Neuronal stem cell (in vitro differentiated cells): ENCODE measurements at regions not wholly inside any gene's neighbourhood (a gene's known extent, or its start where the extent isn't known, plus 50 kb on each side); places are given as distances from the start of the nearest gene placed in this dataset.

Source experiments
- DNase-seq: peaks from one replicate; pipeline ENCODE4 v3.0.0-alpha.2; 2013; ENCODE audit warnings: low spot score
- H2AFZ ChIP-seq: one replicate; pipeline ENCODE4 v1.6.1; 2013; ENCODE audit warnings: mild to moderate bottlenecking, low read length, inconsistent platforms
- H2AK5ac ChIP-seq: 2 replicates; pipeline ENCODE4 v1.6.1; 2013; ENCODE audit warnings: low read depth, mild to moderate bottlenecking, inconsistent platforms, low read length, moderate library complexity, mixed read lengths
- H2BK120ac ChIP-seq: 2 replicates; pipeline ENCODE4 v1.6.1; 2013; ENCODE audit warnings: low read depth, mild to moderate bottlenecking, inconsistent platforms, low read length, moderate library complexity, mixed read lengths
- H2BK12ac ChIP-seq: one replicate; pipeline ENCODE4 v1.6.1; 2013; ENCODE audit warnings: low read length, inconsistent platforms
- H2BK15ac ChIP-seq: 2 replicates; pipeline ENCODE4 v1.6.1; 2013; ENCODE audit warnings: mild to moderate bottlenecking, low read length, inconsistent platforms, mixed read lengths
- H2BK5ac ChIP-seq: one replicate; pipeline ENCODE4 v1.6.1; 2013; ENCODE audit warnings: inconsistent platforms, mild to moderate bottlenecking, low read length, moderate library complexity
- H3K14ac ChIP-seq: one replicate; pipeline ENCODE4 v1.6.1; 2013; ENCODE audit warnings: low read length, inconsistent platforms
- H3K18ac ChIP-seq: 2 replicates; pipeline ENCODE4 v1.6.1; 2013; ENCODE audit warnings: low read length, inconsistent platforms
- H3K23ac ChIP-seq: 2 replicates; pipeline ENCODE4 v1.6.1; 2013; ENCODE audit warnings: low read depth, mild to moderate bottlenecking, mixed read lengths, low read length, inconsistent platforms; ENCODE audit not compliant: poor library complexity
- H3K27ac ChIP-seq: replicated peaks from 3 replicates; pipeline ENCODE4 v1.5.1; 2013; ENCODE audit warnings: low read length, inconsistent platforms
- H3K27me3 ChIP-seq, 3 experiments: 2 replicates each; pipeline ENCODE4 v1.6.1; 2013; ENCODE audit warnings: low read length in 3 of 3, mild to moderate bottlenecking in 2 of 3, inconsistent platforms in 1 of 3, low read depth in 1 of 3, mixed read lengths in 1 of 3, moderate library complexity in 1 of 3; ENCODE audit not compliant: control insufficient read depth in 3 of 3, insufficient read depth in 3 of 3
- H3K36me3 ChIP-seq, 2 donors: replicated peaks in 1 of 2; 2 replicates each; pipeline ENCODE4 v1.6.1; 2013; ENCODE audit warnings: low read length in 2 of 2; ENCODE audit not compliant: control insufficient read depth in 2 of 2, insufficient read depth in 2 of 2
- H3K4ac ChIP-seq: 2 replicates; pipeline ENCODE4 v1.6.1; 2013; ENCODE audit warnings: inconsistent platforms, mild to moderate bottlenecking, low read length, moderate library complexity
- H3K4me1 ChIP-seq, 2 donors: 1 replicate in 1 of 2; 2 replicates in 1 of 2; pipeline ENCODE4 v1.6.1; 2013; ENCODE audit warnings: low read length in 2 of 2, low read depth in 1 of 2; ENCODE audit not compliant: control insufficient read depth in 2 of 2, insufficient read depth in 1 of 2
- H3K4me2 ChIP-seq: one replicate; pipeline ENCODE4 v1.6.1; 2013; ENCODE audit warnings: mild to moderate bottlenecking, low read length, inconsistent platforms; ENCODE audit not compliant: insufficient read depth, poor library complexity, severe bottlenecking
- H3K4me3 ChIP-seq, 2 donors: 2 replicates each; pipeline ENCODE4 v1.5.1; 2013; ENCODE audit warnings: low read length in 2 of 2, mild to moderate bottlenecking in 2 of 2, inconsistent platforms in 1 of 2, moderate library complexity in 1 of 2
- H3K79me1 ChIP-seq: one replicate; pipeline ENCODE4 v1.6.1; 2013; ENCODE audit warnings: low read depth, mild to moderate bottlenecking, inconsistent platforms, low read length, moderate library complexity
- H3K9ac ChIP-seq: one replicate; pipeline ENCODE4 v1.6.1; 2013; ENCODE audit warnings: mild to moderate bottlenecking, low read depth, low read length, inconsistent platforms; ENCODE audit not compliant: poor library complexity
- H3K9me3 ChIP-seq, 2 donors: replicated peaks in 1 of 2; 2 replicates each; pipeline versions ENCODE3 to v1.6.1; 2013; ENCODE audit warnings: low read length in 2 of 2, mild to moderate bottlenecking in 2 of 2, inconsistent platforms in 1 of 2, low read depth in 1 of 2, mixed read lengths in 1 of 2, moderate library complexity in 1 of 2; ENCODE audit not compliant: control insufficient read depth in 2 of 2, insufficient read depth in 1 of 2
- H4K8ac ChIP-seq: one replicate; pipeline ENCODE4 v1.6.1; 2013; ENCODE audit warnings: low read depth, mild to moderate bottlenecking, inconsistent platforms, low read length, moderate library complexity
- H4K91ac ChIP-seq: one replicate; pipeline ENCODE4 v1.6.1; 2013; ENCODE audit warnings: low read length, low read depth, mild to moderate bottlenecking, inconsistent platforms; ENCODE audit not compliant: poor library complexity
- WGBS, 2 donors: extraction: QIAGEN DNeasy Blood & Tissue Kit; methylation state at CpG; one replicate each; pipeline ENCODE4 v1.1.7; 2013; ENCODE audit warnings: missing lambda C conversion rate in 2 of 2, mixed read lengths in 1 of 2; ENCODE audit not compliant: insufficient read length in 2 of 2, insufficient replicate concordance in 1 of 2; ENCODE audit errors: extremely low coverage in 2 of 2; 5-methylcytosine and 5-hydroxymethylcytosine counted together

- no peak overlapping the region for H2AK5ac ChIP-seq
- no peak overlapping the region for H3K4me2 ChIP-seq
- H3K14ac ChIP-seq, result no peak overlapping the region
- H2BK120ac ChIP-seq, result no peak overlapping the region
- H2BK12ac ChIP-seq, result no peak overlapping the region
- no peak overlapping the region for H2BK15ac ChIP-seq
- H3K4me3 ChIP-seq, result no peak overlapping the region
- no CpG with 5 or more reads among the region's 3 CpGs for WGBS, 2 donors
- no peaks in the 10 kb centered on the region for H3K4me1 ChIP-seq
- no peaks in the 10 kb centered on the region for H3K27me3 ChIP-seq
- H4K91ac ChIP-seq, result no peak overlapping the region
- no peaks in the 10 kb centered on the region for H3K79me1 ChIP-seq
- no peak overlapping the region for H4K8ac ChIP-seq
- no peak overlapping the region for H3K4ac ChIP-seq
- H3K9ac ChIP-seq, result no peak overlapping the region
- H3K18ac ChIP-seq, result no peak overlapping the region
- no peak overlapping the region for H2AFZ ChIP-seq
- no peaks in the 10 kb centered on the region for H3K36me3 ChIP-seq
- peaks cover 0 to 3% of the 10 kb centered on the region in 2 donors for H3K9me3 ChIP-seq
- H3K27ac ChIP-seq, result no peak overlapping the region
- H2BK5ac ChIP-seq, result no peak overlapping the region
- DNase-seq, result no peak
- no peak overlapping the region for H3K23ac ChIP-seq
Measured at GRCh38 chr11:134921938-134922337, 509.9 kb upstream of the B3GAT1 start.

- Histone ChIP-seq H3K4me1 (no peaks in the 10 kb centered on the region), H3K79me1 (no peaks in the 10 kb centered on the region), H2BK120ac (no peak overlapping the region), H3K23ac (no peak overlapping the region), H2AFZ (no peak overlapping the region), H3K4me3 (no peak overlapping the region), H3K9me3 (peaks cover 0 to 3% of the 10 kb centered on the region in 2 donors), H2BK15ac (no peak overlapping the region), H3K36me3 (no peaks in the 10 kb centered on the region), H3K4ac (no peak overlapping the region), H3K27ac (no peak overlapping the region), H3K18ac (no peak overlapping the region), H3K14ac (no peak overlapping the region), H3K4me2 (no peak overlapping the region), H2AK5ac (no peak overlapping the region), H4K8ac (no peak overlapping the region), H2BK5ac (no peak overlapping the region), H2BK12ac (no peak overlapping the region), H3K27me3 (no peaks in the 10 kb centered on the region), H4K91ac (no peak overlapping the region), H3K9ac (no peak overlapping the region)
- no peak for DNase-seq
- no CpG with 5 or more reads among the region's 8 CpGs for WGBS, 2 donors
Measured at GRCh38 chr11:134920851-134921608, 509.0 kb upstream of the B3GAT1 start.

- DNase-seq, result no peak
- no CpG with 5 or more reads among the region's 9 CpGs for WGBS, 2 donors
- no peak overlapping the region for H2AFZ ChIP-seq
- H3K27me3 ChIP-seq, result peaks cover 0 to 7% (median 0%) of the 10 kb centered on the region in 3 experiments
- no peak overlapping the region for H3K27ac ChIP-seq
- no peaks in the 10 kb centered on the region for H3K79me1 ChIP-seq
- H3K4me2 ChIP-seq, result no peak overlapping the region
- H3K4me1 ChIP-seq, result no peaks in the 10 kb centered on the region
- H3K4ac ChIP-seq, result no peak overlapping the region
- no peaks in the 10 kb centered on the region for H3K36me3 ChIP-seq
- H3K9me3 ChIP-seq, result no peaks in the 10 kb centered on the region
- H3K4me3 ChIP-seq, result no peak overlapping the region
- no peak overlapping the region for H4K8ac ChIP-seq
- no peak overlapping the region for H3K23ac ChIP-seq
- no peak overlapping the region for H3K9ac ChIP-seq
- no peak overlapping the region for H2AK5ac ChIP-seq
- no peak overlapping the region for H2BK5ac ChIP-seq
- no peak overlapping the region for H2BK15ac ChIP-seq
- H3K14ac ChIP-seq, result no peak overlapping the region
- no peak overlapping the region for H2BK12ac ChIP-seq
- H4K91ac ChIP-seq, result no peak overlapping the region
- no peak overlapping the region for H3K18ac ChIP-seq
- H2BK120ac ChIP-seq, result no peak overlapping the region
Measured at GRCh38 chr11:134916421-134917213, 504.6 kb upstream of the B3GAT1 start.

GRCh38 chr11:134915881-134916280, 503.8 kb upstream of the B3GAT1 start:
- Histone ChIP-seq H3K18ac (no peak overlapping the region), H3K27me3 (peaks cover 0 to 7% (median 0%) of the 10 kb centered on the region in 3 experiments), H4K8ac (no peak overlapping the region), H3K27ac (no peak overlapping the region), H3K36me3 (no peaks in the 10 kb centered on the region), H2BK15ac (no peak overlapping the region), H3K4me3 (no peak overlapping the region), H2AK5ac (no peak overlapping the region), H2BK120ac (no peak overlapping the region), H3K79me1 (no peaks in the 10 kb centered on the region), H3K23ac (no peak overlapping the region), H3K9ac (no peak overlapping the region), H3K9me3 (no peaks in the 10 kb centered on the region), H3K4me2 (no peak overlapping the region), H3K4me1 (no peaks in the 10 kb centered on the region), H3K4ac (no peak overlapping the region), H3K14ac (no peak overlapping the region), H4K91ac (no peak overlapping the region), H2AFZ (no peak overlapping the region), H2BK5ac (no peak overlapping the region), H2BK12ac (no peak overlapping the region)
- no CpG with 5 or more reads among the region's 5 CpGs for WGBS, 2 donors
- DNase-seq, result no peak
